HG02610 (cell line): ENCODE measurements at regions not wholly inside any gene's neighbourhood (a gene's known extent, or its start where the extent isn't known, plus 50 kb on each side); places are given as distances from the start of the nearest gene placed in this dataset.

ENCODE experiments used
- ATAC-seq: cut with Tn5 transposase; IDR thresholded peaks from one replicate; pipeline ENCODE4 v1.9.1; 2021; ENCODE audit warnings: mild to moderate bottlenecking, moderate library complexity; ENCODE audit not compliant: unreplicated experiment

DNA sequence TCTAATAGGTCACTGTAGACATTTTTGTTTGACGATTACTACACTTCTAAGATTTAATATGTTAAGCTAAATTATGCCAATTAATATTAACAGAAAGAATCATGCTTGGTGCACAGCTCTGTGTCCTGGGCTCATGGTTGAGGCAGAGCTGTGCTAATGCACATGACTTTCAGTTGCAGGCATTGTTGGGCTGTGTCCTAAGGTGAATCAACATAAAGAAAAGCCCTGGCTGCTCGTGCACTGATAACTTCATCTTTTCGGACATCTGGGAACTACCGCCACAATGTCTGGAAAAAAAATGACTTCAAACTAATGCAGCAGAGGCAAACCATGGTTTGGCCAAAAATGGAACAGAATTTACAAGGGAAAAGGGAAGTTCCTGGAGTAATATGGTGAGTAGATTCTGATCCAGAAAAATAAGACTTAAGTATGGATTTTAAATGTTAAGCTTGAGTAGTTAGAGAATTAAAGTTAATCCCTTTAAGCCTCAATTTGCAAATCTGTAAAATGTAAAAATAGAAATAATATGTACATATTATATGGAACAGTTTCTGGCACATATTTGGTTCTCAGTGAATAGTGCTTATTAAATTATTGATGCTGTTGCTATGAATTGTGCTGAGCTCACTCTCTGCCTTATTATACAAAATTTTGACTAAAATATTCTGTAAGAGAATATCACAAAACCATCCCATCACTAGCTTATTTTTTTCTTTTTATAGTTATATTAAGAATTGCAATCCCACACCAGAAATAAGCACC is 186.1 kb downstream of the BRINP2 start:
- no peak for ATAC-seq

- no peak for ATAC-seq
Observed at GRCh38 chr1:177355575-177355974, 184.8 kb downstream of the BRINP2 start.

- no peak for ATAC-seq
Observed at GRCh38 chr1:177354247-177354646, 183.5 kb downstream of the BRINP2 start.

DNA sequence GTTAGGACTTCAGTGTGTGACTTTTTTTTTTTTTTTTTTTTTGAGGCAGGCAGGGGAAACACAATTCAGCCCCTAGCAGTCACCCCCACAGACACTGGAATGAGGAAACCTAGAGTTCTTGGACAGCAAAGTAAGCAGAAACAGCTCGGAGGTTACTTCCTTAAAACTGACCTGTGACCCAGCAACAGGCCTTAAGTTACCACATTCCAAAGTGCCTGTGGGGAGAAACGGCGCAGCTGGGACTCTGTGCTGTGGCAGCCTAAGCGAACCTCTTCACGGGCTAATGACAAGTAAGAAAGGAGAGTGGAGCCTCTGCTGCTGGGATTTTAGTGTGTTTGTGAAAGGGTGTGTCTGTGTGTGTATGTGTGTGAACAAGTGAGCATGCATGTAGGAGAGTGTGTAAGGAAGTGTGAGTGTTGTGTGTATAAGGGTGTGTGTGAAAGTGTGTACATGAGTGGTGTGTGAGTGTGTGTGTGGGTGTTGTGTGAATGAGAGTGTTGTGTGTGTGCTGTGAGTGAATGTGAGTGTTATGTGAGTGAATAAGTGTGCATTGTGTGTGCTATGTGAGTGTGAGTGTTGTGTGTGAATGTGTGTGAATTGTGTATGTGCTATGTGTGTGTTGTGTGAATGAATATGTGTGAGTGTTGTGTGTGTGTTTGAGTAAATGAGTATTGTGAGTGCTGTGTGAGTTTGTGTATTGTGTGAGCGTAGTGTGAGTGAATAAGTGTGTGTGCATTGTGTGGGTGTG is 180.8 kb downstream of the BRINP2 start:
- no peak for ATAC-seq

DNA sequence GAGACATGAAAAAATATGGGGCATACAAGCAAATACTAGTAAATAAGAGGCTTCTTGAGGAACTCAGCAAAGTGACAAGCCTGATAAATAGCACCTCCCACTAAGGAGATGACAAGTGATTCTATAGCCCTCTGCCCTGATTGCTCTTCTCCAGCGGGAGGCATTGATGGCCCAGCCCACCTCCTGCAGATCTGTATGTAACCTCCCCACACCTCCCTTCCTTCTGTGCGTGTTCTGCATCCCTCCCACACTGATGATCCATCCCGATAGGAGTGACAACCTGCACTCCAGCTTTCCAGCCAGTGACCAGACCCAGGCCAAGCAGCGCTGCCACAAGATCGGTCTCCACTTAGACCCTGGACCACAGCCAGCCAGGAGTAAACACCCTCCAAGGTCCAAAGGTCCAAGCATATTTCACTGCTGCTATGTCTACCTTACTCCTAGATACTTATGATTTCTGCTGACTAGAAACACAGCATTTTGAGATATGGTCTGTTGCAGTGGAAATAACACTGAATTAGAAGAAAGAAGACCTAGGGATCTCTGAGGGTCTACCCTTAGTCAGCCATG is 176.1 kb downstream of the BRINP2 start:
- ATAC-seq, result no peak

DNA sequence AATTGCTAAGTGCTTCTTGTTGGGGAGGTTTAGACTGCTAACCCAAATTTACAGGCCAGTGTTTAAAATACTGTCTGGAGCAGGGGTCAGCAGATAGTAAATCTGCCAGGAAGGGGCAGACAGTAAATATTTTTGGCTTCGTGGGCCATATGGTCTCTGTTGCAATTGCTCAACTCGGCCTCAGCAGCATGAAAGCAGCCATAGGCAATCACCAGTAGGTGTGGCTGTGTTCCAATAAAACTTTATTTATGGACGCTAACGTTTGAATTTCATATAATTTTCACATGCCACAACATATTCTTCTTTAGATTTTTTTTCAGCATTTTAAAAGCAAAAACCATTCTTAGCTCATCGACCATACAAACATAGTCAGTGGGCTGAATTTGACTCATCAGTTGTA is 172.7 kb downstream of the BRINP2 start:
- ATAC-seq, result no peak

DNA sequence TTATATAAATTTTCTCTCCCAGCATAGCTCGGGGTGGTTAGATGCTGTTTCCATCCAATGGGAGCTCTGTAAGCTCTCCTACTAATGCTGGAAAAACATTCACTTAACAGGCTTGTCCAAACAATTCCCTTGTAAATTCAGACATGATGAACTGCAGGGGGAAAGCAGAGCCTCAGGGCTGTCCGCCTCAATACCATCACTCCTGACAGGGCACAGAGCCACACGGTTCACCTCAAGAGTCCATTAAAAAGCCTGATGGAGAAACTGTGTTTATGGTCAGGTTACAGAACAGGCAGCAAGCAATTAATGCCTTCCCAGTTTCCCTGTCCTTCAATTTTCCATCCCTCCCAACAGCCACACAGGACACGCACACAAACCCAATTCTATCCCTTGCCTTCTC is 171.0 kb downstream of the BRINP2 start:
- no peak for ATAC-seq

DNA sequence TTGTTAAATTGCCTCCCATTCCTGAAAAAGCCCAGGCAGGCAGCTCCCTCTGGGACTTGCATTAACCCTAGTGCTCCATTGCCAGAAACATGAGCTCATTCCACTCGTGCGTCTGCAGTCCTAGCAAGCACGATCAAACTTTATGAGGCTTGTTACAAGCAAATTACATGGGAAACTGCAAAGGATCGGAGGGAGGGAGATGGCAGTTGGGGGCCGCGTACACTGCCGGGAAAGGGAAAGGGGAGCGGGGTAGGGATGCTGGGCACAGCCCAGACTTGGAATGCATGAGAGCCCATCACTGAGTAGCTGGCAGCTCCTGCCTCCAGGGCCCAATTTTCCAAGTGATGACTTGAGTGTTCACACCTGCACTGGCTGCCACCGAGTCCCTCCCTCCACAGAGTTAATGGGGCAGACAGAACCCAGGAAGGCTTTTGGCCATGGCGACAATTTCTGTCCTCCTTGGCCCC is 169.9 kb downstream of the BRINP2 start:
- ATAC-seq, result no peak

GRCh38 chr1:177338376-177338775 is 167.6 kb downstream of the BRINP2 start:
- ATAC-seq, result no peak

GRCh38 chr1:177334903-177335302 is 164.1 kb downstream of the BRINP2 start:
- no peak for ATAC-seq

- ATAC-seq, result no peak
Observed at GRCh38 chr1:177333936-177334595, 163.3 kb downstream of the BRINP2 start.
